ENCODE measurements at regions not wholly inside any gene's neighbourhood (a gene's known extent, or its start where the extent isn't known, plus 50 kb on each side); places are given as distances from the start of the nearest gene placed in this dataset.

- H3K9me3 ChIP-seq (ENCODE audit: low read depth, low read length, poor library complexity, severe bottlenecking): no peaks in the 10 kb centered on the region
- no TSS peak for BruUV-seq (replicated peaks)
- no peaks in the 10 kb centered on the region for H3K27me3 ChIP-seq (replicated peaks; ENCODE audit: insufficient read depth, low read depth, low read length, poor library complexity)
- no peak overlapping the region for H3K27ac ChIP-seq (ENCODE audit: low read depth, low read length, poor library complexity, severe bottlenecking)
- no peak for DNase-seq (ENCODE audit: low spot score)
- TF ChIP-seq CTCF (conservative IDR thresholded peaks at IDR 0.05; ENCODE audit: low read depth, low read length) (no peak), EZH2 (IDR thresholded peaks at IDR 0.05; ENCODE audit: borderline replicate concordance, low read depth, low read length, poor library complexity, severe bottlenecking) (no peak)
- no peaks in the 10 kb centered on the region for H3K4me1 ChIP-seq (ENCODE audit: insufficient read depth, low read length, poor library complexity, severe bottlenecking)
- H3K4me3 ChIP-seq (ENCODE audit: low read depth, low read length, poor library complexity, severe bottlenecking): no peak overlapping the region
- CTCF ChIA-PET: interaction anchor here (0.6 to 0.7 kb wide), 3 partner anchors 9 to 71 kb away, joined by 3 to 4 read pairs (median 3); a partner anchor contains a TSS
- H3K36me3 ChIP-seq (ENCODE audit: insufficient read depth, low read length, poor library complexity, severe bottlenecking): no peaks in the 10 kb centered on the region
- intact Hi-C loops (cut with micrococcal nuclease; ENCODE audit: unreplicated experiment): loop anchor here (1.0 kb wide), 1 partner anchor 318 kb away; no protein-coding TSS in a partner anchor
- POLR2A ChIA-PET (ENCODE audit: low non-redundant PET): no interaction called here
These were observed 78.4 kb upstream of the TMEM168 start for GRCh38 chr7:112868609-112869008.

GRCh38 chr7:112866424-112866823 is 76.2 kb upstream of the TMEM168 start:
- Histone ChIP-seq H3K36me3 (ENCODE audit: insufficient read depth, low read length, poor library complexity, severe bottlenecking) (no peaks in the 10 kb centered on the region), H3K27ac (ENCODE audit: low read depth, low read length, poor library complexity, severe bottlenecking) (no peak overlapping the region), H3K4me3 (ENCODE audit: low read depth, low read length, poor library complexity, severe bottlenecking) (no peak overlapping the region), H3K4me1 (ENCODE audit: insufficient read depth, low read length, poor library complexity, severe bottlenecking) (no peaks in the 10 kb centered on the region), H3K9me3 (ENCODE audit: low read depth, low read length, poor library complexity, severe bottlenecking) (no peaks in the 10 kb centered on the region), H3K27me3 (replicated peaks; ENCODE audit: insufficient read depth, low read depth, low read length, poor library complexity) (no peaks in the 10 kb centered on the region)
- intact Hi-C loops (cut with micrococcal nuclease; ENCODE audit: unreplicated experiment): no loop called here
- no peak for DNase-seq (ENCODE audit: low spot score)
- CTCF ChIA-PET: interaction anchor here (0.7 kb wide), 1 partner anchor 316 kb away, joined by 3 read pairs; no protein-coding TSS in a partner anchor
- TF ChIP-seq CTCF (conservative IDR thresholded peaks at IDR 0.05; ENCODE audit: low read depth, low read length): no peak
- no peak for TF ChIP-seq EZH2 (IDR thresholded peaks at IDR 0.05; ENCODE audit: borderline replicate concordance, low read depth, low read length, poor library complexity, severe bottlenecking)
- POLR2A ChIA-PET (ENCODE audit: low non-redundant PET): no interaction called here
- no TSS peak for BruUV-seq (replicated peaks)

- TF ChIP-seq CTCF (conservative IDR thresholded peaks at IDR 0.05; ENCODE audit: low read depth, low read length): no peak
- TF ChIP-seq EZH2 (IDR thresholded peaks at IDR 0.05; ENCODE audit: borderline replicate concordance, low read depth, low read length, poor library complexity, severe bottlenecking): no peak
- no peak overlapping the region for H3K4me3 ChIP-seq (ENCODE audit: low read depth, low read length, poor library complexity, severe bottlenecking)
- DNase-seq (ENCODE audit: low spot score): no peak
- no peaks in the 10 kb centered on the region for H3K4me1 ChIP-seq (ENCODE audit: insufficient read depth, low read length, poor library complexity, severe bottlenecking)
- BruUV-seq (replicated peaks): no TSS peak
- ChIA-PET CTCF (no interaction called here), POLR2A (ENCODE audit: low non-redundant PET) (no interaction called here)
- H3K36me3 ChIP-seq (ENCODE audit: insufficient read depth, low read length, poor library complexity, severe bottlenecking): no peaks in the 10 kb centered on the region
- H3K27ac ChIP-seq (ENCODE audit: low read depth, low read length, poor library complexity, severe bottlenecking): no peak overlapping the region
- no peaks in the 10 kb centered on the region for H3K9me3 ChIP-seq (ENCODE audit: low read depth, low read length, poor library complexity, severe bottlenecking)
- no peaks in the 10 kb centered on the region for H3K27me3 ChIP-seq (replicated peaks; ENCODE audit: insufficient read depth, low read depth, low read length, poor library complexity)
- intact Hi-C loops (cut with micrococcal nuclease; ENCODE audit: unreplicated experiment): no loop called here
These were observed 74.2 kb upstream of the TMEM168 start for GRCh38 chr7:112864380-112864779.

Measured in A673 (cell line).